IPS DF 19.7 (cell line): ENCODE measurements at regions not wholly inside any gene's neighbourhood (a gene's known extent, or its start where the extent isn't known, plus 50 kb on each side); places are given as distances from the start of the nearest gene placed in this dataset.

Source experiments
- DNase-seq: peaks from one replicate; pipeline ENCODE4 v3.0.0-alpha.2; 2013; ENCODE audit warnings: low read depth, low spot score

GRCh38 chr1:192081359-192081758 is 76.9 kb upstream of the RGS18 start:
- DNase-seq = no peak

- DNase-seq = no peak
Measured at GRCh38 chr1:192086644-192087043, 71.6 kb upstream of the RGS18 start.

GRCh38 chr1:192087334-192087733 is 70.9 kb upstream of the RGS18 start:
- no peak for DNase-seq

- DNase-seq = no peak
Measured at GRCh38 chr1:192088496-192088895, 69.8 kb upstream of the RGS18 start.

- DNase-seq = no peak
Measured at GRCh38 chr1:192098001-192098400, 60.3 kb upstream of the RGS18 start.

DNA sequence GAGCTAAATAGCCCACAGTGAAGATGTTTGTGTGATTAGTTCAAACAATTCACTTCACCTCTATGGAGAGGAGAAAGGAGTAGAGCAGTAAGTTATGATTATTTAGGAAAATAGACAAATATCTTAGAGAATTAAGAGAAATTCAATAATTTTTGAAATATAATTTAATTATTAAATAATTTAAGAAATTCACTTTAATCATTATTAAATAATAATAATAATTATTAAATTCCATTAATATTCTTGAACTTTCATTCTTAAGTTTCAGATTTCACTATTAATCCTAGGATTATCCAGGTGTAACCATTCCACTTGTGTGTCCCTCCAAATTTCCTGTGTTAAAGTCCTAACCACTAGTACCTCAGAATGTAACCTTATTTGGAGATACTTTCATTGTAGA is 58.9 kb upstream of the RGS18 start:
- no peak for DNase-seq

- no peak for DNase-seq
Measured at GRCh38 chr1:192100686-192101468, 57.4 kb upstream of the RGS18 start.

- DNase-seq = no peak
Measured at GRCh38 chr1:192104128-192104527, 54.1 kb upstream of the RGS18 start.

DNA sequence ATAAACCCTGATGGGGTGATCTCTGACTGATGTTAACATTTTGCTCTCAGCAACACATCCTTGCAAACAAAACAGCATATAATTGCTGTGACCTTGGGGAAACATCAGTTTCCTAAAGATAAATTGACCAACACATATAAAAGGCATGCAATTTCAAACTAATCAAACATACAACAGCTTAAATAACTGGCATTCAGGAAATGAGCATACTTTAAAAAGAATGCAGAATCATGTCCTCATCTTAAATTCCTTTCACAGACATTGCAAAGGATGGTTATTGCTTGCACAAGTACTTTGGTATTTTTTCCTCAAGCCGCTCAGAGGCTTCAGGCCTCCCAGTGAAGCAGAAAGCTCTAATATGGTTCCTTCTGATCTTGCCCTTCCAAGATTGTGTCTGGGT is 53.4 kb upstream of the RGS18 start:
- no peak for DNase-seq

- DNase-seq = no peak
Measured at GRCh38 chr1:192108161-192108560, 50.1 kb upstream of the RGS18 start.
